SIG-M5 treated with dmso at 0.1 percent for 504 hours (cell line): ENCODE measurements at regions not wholly inside any gene's neighbourhood (a gene's known extent, or its start where the extent isn't known, plus 50 kb on each side); places are given as distances from the start of the nearest gene placed in this dataset.

Experiments
- DNase-seq: peaks from one replicate; lab custom pipeline; 2025; ENCODE audit not compliant: unreplicated experiment; lab: John Stamatoyannopoulos, UW

DNA sequence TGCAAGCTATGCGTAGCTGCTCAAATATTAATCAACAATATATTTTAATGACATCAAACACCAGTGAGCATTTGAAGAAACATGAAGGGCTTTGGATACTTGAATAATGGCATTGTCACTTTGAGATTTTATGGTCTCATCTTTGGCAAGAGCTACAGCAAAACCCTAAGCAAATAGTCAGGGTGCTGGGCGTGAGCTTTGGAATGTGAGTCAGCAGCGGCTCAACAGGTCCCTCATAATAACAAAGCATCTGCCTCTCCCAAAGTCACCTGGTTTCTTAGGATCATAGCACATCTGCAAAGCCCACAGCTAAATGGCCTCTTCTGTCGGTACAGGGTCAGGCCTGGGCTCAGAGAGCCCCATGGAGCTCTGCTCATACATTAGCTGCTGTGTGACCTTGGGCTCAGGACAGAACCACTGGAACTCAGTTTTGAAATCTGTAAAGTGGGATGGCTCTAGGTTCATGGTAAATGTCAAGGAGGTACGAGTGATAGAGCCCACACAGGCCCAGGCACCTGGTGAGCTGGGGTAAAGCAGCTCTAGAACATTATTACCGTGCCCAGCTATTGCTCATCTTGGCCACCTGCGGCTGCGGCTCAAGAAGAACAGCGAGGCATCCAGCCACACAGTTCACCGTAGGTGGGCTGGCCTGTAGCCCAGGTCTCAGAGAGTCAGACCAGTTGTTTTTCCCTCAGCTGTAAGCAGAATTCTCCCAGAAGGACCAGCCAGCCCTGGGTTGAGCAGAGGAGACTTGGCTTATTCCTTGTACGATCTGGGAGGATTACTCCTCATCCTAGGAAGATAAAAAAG, 544.5 kb upstream of the CDH11 start:
- DNase-seq: no peak

DNA sequence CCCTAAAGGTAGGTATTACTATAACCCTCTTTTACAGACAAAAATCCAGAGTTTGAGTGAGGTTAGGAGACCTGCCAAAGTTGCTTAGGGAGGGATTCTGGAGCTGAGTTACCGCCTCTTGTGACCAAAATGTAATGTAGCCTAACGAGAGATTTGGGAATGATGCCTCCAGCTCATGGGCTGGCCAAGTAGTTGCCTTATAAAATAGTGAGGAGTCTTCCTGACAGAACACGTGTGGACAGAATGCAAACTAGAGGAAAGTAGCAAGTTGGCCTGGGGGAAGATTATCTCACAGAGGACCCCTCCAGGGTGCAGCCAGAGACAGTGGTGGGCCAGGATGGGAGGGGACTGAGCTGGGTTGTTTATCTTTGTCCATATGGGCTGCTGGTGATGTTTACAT, 543.7 kb upstream of the CDH11 start:
- DNase-seq: no peak

- no peak for DNase-seq
Measured at GRCh38 chr16:65663774-65664173, 541.9 kb upstream of the CDH11 start.

GRCh38 chr16:65662256-65662655, 540.4 kb upstream of the CDH11 start:
- DNase-seq: no peak

DNA sequence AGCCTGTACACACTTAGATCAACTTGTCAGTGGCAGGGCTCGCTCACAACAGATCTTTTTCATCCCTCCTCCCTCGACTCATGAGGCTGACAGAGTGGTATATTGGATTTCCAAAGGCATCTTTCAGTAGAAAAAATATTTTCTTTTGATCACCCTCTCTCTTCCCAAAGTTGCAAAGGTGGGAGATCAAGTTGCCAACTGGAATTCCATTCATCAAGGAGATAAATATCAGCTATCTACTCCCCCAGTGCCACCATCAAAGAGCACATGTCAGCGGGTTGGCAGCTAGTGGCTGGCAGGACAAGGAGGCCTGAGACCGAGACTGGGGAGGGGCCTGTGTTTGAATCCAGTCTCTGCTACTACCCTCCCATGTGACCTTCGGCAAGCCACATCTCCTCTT, 539.7 kb upstream of the CDH11 start:
- DNase-seq: no peak

DNA sequence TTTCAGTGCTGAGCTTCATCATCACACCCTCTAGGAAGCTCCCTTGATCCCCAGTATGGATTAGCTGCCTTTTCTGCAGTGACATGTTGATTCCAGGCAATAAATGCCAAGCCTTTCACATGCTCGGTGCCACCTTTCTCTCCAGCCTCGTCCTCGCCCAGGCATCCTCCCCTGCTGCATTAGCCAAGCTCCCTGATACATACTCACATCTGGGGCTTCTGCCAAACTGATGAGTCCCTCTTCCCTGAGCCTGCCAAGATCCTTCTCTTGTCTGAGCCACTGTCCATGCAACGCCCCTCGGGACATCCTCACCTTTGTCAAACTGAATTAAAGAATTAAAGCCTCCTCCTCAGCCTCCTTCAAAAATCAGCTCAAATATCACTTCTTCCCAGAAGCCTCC, 538.5 kb upstream of the CDH11 start:
- DNase-seq: no peak

DNA sequence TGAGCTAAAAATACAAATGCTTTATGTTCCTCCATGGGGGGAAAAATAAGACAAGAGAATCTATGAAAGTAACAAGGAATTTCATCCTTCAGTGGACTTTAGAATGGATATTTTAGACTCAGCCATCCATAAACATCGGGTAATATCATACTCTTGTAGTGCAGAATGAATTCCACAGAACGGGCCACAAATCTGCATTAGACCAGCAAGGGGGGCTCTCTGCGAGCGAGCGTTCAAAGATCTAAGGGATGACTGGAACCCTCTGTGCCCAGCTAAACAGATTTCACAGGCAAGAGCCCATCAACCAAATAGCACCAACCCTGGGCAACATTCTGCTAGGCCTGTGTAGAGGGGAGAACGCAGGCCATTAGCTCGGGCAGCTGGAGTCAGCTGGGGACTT, 537.9 kb upstream of the CDH11 start:
- DNase-seq: no peak

DNA sequence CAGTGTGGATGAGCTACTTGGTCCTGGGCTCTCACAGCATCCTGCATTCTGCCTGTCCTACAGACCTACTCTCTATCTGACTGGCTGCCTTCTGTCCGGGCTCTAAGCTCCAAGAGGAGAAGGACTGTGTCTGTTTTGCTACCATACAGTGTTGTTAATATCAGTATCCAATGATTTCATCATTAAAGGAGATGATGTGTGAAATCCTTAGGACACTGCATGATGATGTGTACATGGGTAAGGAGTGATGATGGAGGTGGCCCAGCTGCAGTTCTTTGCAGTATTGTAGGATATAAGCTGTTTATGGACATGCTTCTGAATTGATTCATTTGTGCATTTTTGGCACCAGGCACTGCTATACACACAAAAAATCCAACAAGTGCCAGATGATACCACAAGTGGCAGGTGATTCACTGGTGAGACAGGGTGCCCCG, 536.9 kb upstream of the CDH11 start:
- no peak for DNase-seq

DNA sequence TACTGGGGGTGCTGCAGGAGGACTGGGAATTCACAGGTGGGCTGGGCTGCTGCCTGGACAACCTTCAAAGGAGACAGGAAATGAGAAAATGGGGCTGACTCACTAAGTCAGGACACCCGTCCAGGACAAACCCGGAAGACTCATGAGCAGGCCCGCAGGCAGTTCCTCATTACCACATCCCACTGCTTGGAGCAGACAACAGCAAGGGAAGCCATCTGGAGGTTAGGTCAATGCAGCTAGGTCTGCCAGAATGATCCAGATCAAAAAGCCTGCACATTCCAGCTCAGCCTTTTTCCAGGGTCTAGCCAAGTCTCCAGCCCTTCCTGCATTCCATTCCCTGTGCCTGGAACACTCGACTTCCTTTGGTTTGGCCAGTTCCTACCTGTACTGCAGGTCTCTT, 536.5 kb upstream of the CDH11 start:
- DNase-seq: no peak

DNA sequence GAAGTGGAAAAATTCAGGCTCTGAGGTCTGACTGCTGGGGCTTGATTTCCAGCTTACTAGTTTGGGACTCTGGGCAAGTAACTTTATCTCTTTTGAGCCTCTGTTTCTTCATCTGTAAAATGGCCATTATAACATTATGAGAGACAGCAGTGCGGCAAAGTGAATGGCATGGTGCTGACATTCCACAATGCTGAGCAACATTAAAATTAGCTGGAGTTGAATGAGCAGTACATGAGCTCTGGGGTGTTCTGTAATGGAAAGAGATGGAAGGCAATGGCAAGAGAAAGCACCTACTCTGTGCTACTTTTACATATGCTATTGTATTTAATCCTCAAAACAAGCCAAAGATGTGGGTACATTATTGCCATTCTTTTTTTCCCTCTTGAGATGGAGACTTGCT, 535.7 kb upstream of the CDH11 start:
- no peak for DNase-seq

DNA sequence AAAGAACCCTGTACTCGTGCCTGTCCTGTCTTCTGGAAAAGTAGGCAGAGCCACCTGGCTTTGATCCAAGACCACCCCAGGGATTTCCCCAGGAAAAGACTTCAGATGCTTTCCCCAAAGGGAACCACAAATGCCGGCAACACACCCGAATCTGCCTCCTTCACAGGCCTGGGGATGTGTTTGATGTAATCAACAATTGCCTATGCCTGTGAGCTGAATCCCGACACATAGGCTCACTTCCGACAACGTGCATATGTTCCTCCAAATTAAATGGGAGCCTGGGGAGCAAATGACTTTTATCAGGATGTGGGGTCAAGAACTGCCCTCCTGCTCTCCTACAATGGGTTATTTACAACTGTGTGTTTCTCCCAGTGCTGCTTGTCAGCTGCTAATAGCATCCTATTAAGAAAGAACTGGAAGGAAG, 535.2 kb upstream of the CDH11 start:
- DNase-seq: no peak

DNA sequence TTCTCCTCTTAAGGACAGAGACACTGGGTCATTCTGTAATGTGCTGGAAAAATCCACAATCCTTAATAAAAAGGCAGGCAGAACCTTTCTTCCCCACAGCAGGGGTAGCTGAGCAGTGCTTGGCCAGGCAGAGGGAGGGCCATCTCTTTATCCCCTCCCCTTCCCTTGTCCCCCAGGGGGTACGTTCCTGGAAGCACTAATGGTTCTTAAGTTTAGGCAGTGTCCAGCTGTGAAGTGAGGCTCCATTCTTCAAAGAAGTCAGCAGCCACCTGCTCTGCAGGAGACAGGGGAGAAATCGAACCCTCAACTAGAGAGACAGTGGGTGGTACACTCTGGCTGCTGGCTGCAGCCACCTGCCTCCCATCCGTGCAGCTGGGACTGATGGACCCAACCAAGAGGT, 533.9 kb upstream of the CDH11 start:
- DNase-seq: no peak

DNA sequence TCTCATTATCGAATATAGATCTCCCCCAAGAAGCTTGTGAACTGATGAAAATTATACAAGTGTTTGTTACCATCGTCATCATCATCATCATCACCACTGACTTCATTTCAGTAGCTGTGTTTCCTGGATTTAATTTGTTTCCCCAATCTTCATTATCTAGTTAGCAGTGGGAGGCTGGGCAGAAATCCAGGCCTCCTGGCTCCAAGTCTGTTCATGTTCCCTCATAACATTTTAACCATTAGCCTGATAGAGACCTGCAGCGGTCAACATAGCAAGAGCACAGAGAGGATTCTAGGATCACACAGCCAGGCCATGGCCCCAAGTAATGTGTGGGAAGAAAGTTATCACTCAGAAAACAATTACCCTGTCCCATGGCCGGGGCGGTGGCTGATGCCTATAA, 526.2 kb upstream of the CDH11 start:
- no peak for DNase-seq

DNA sequence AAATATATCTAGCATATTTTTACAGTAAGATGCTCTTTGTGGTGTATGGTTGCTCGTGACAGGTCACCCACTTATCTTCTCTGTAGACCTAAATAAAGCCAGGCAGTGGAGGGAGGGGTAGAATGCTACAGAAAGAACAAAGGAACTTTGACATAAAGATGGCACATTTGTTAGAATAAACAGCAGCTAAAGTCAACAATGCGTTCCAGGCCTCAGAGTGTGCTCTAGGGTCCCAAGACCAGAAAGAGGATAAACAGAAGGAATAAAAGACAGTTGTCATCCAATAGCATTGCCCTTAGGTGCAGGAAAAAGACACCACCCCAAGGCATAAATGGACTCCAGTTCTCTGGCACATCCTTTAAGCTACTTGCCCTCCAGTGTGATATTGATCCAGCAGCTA, 523.0 kb upstream of the CDH11 start:
- DNase-seq: no peak

DNA sequence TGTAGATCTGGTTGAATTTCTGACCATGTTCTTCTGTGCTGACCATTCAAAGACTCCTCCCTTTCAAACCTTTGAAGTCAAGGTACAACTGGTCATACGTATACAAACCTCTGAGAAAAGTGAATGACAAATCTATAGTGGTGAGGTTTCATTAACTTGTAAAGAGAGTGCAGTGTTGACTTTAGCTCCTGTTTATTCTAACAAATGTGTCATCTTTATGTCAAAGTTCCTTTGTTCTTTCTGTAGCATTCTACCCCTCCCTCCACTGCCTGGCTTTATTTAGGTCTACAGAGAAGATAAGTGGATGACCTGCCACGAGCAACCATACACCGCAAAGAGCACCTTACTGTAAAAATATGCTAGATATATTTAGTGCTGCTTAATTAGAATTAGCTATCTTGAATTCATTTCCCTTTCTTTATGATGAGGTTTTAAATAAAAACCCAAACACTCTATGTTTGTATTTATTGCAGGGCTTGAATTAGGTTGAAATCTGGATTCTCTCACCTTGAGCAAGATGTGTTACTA, 520.0 kb upstream of the CDH11 start:
- no peak for DNase-seq

- DNase-seq: no peak
Measured at GRCh38 chr16:65641049-65641761, 519.3 kb upstream of the CDH11 start.

GRCh38 chr16:65634833-65635232, 513.0 kb upstream of the CDH11 start:
- DNase-seq: no peak

GRCh38 chr16:65634291-65634690, 512.4 kb upstream of the CDH11 start:
- DNase-seq: no peak

- DNase-seq: no peak
Measured at GRCh38 chr16:65624666-65625065, 502.8 kb upstream of the CDH11 start.

DNA sequence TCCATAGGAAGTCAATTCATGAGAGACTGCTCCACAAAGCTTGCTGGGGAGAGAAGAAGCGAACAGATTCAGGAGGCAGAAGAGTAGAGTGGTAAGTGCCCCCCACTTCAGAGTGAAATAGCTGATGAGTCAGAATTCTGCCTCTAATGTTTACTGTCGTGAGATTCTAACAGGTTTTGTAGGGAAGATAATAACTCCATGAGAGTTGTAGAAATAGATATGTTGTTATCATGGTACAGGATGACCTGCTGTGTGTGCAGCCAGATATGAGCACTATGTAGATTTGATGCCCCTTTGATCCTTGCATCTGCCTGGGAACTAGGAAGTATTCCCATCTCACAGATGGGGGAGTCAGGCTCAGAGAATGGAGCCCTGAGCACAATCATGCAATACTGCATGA, 502.4 kb upstream of the CDH11 start:
- DNase-seq: no peak

DNA sequence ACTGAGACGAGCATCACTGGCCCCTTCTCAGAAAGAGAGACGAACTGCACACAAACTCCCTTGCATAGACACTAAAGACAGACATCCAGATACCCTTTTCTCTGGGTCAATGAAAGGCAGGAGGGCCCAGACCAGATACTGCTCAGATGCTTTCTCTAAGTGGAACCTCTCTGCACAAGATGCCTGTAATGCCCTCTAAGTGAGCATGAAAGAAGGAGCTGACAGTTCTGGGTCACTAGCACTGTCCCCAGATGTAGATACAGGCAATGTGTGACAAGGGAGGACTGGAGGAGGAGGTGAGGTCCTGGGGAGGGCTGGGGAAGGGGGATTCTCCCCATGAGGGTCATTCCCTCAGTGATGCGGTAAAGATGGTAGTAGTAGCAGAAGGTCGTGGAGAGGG, 501.0 kb upstream of the CDH11 start:
- no peak for DNase-seq

DNA sequence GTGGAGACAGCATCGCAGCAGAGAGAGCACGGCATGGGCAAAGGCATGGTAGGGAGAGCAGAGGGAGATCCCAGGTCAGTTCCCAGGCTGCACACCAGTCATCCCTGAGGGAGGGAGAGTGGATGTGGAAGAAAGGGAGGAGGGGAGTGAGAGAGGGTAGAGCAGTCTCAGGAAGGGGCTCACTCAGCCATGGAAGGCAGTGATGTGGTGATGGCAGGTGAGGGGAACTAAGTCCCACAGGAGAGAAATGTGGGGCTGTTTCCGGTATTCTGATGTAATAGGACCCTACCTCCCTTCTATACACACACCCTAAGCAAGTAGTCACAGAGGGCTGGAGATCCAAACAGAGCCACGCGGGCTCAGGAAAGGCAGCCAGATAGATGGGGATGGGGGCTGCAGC, 500.3 kb upstream of the CDH11 start:
- DNase-seq: no peak
